ENCODE measurements at regions not wholly inside any gene's neighbourhood (a gene's known extent, or its start where the extent isn't known, plus 50 kb on each side); places are given as distances from the start of the nearest gene placed in this dataset.

GRCh38 chr3:45313743-45314403 is 74.5 kb upstream of the LARS2 start (continued):
- TF ChIP-seq NFIC (IDR thresholded peaks at IDR 0.05; ENCODE audit: borderline replicate concordance) (no peak), YY1 (IDR thresholded peaks at IDR 0.05; ENCODE audit: low read depth) (no peak), NRF1 (IDR thresholded peaks at IDR 0.05; ENCODE audit: low read depth, low read length) (no peak), FOXM1 (IDR thresholded peaks at IDR 0.05; ENCODE audit: low read depth) (no peak), IRF3 (IDR thresholded peaks at IDR 0.05; ENCODE audit: low read depth, low read length) (no peak), ELF1 (IDR thresholded peaks at IDR 0.05) (no peak)

GRCh38 chr3:45317710-45318109 is 70.7 kb upstream of the LARS2 start:
- Histone ChIP-seq H3K27me3 (ENCODE audit: insufficient read depth) (no peaks in the 10 kb centered on the region; the same call in 1 of the 2 replicates), H3K9me2 (no peaks in the 10 kb centered on the region), H3K4me3 (ENCODE audit: low read depth in 2 of 2, low read length in 1 of 2) (no peak overlapping the region), H3K27ac (ENCODE audit: low read depth in 2 of 2, low read length in 1 of 2) (no peak overlapping the region), H3K9me3 (no peaks in the 10 kb centered on the region), H3F3A (replicated peaks; ENCODE audit: insufficient read depth) (no peaks in the 10 kb centered on the region), H3K79me2 (ENCODE audit: insufficient read depth) (no peaks in the 10 kb centered on the region), H3K4me1 (ENCODE audit: control insufficient read depth in 1 of 2, insufficient read depth in 2 of 2, low read depth in 1 of 2, low read length in 1 of 2) (no peaks in the 10 kb centered on the region), H4K20me1 (ENCODE audit: insufficient read depth) (no peaks in the 10 kb centered on the region), H3K9ac (no peak overlapping the region), H3K4me2 (no peak overlapping the region), H3K36me3 (replicated peaks in 1 of 2; ENCODE audit: control insufficient read depth in 1 of 2, insufficient read depth in 2 of 2, low read length in 1 of 2) (no peaks in the 10 kb centered on the region), H2AFZ (ENCODE audit: low read depth) (no peak overlapping the region)
- POLR2A ChIA-PET: no interaction called here
- CTCF ChIA-PET: interaction anchor here (1.0 kb wide), 1 partner anchor 26 kb away, joined by 3 read pairs; no protein-coding TSS in a partner anchor
- WGBS (ENCODE audit: low lambda C conversion rate): 57% methylated on average over 4 of the region's 6 CpGs
- no peak for TF ChIP-seq EP300 (IDR thresholded peaks at IDR 0.05; ENCODE audit: borderline replicate concordance in 1 of 2, low read depth in 1 of 2, low read length in 1 of 2)
- TF ChIP-seq NFIC (IDR thresholded peaks at IDR 0.05; ENCODE audit: borderline replicate concordance): no peak
- no peak for DNase-seq

- H3K4me3 ChIP-seq (ENCODE audit: low read depth in 2 of 2, low read length in 1 of 2): no peak overlapping the region
- WGBS (ENCODE audit: low lambda C conversion rate): 57% methylated on average over 2 of the region's 2 CpGs
- no peak overlapping the region for H3K4me2 ChIP-seq
- no peak for DNase-seq
- H2AFZ ChIP-seq (ENCODE audit: low read depth): no peak overlapping the region
- H3K27me3 ChIP-seq (ENCODE audit: insufficient read depth): no peaks in the 10 kb centered on the region; the same call in 1 of the 2 replicates
- H3K9ac ChIP-seq: no peak overlapping the region
- no peaks in the 10 kb centered on the region for H3K79me2 ChIP-seq (ENCODE audit: insufficient read depth)
- H3K9me3 ChIP-seq: no peaks in the 10 kb centered on the region
- no peaks in the 10 kb centered on the region for H3K9me2 ChIP-seq
- TF ChIP-seq RFX5 (IDR thresholded peaks at IDR 0.05; ENCODE audit: low read length) (no peak), ELF1 (IDR thresholded peaks at IDR 0.05) (no peak), FOSL2 (IDR thresholded peaks at IDR 0.05; ENCODE audit: borderline replicate concordance, low read depth) (no peak), YY1 (IDR thresholded peaks at IDR 0.05; ENCODE audit: low read depth) (no peak), USF2 (IDR thresholded peaks at IDR 0.05; ENCODE audit: borderline replicate concordance, low read depth, low read length) (no peak), SMC3 (IDR thresholded peaks at IDR 0.05; ENCODE audit: low read depth, low read length) (no peak), NFIC (IDR thresholded peaks at IDR 0.05; ENCODE audit: borderline replicate concordance) (no peak), TEAD4 (IDR thresholded peaks at IDR 0.05; ENCODE audit: borderline replicate concordance, insufficient read depth) (no peak), PBX3 (IDR thresholded peaks at IDR 0.05) (no peak), NRF1 (IDR thresholded peaks at IDR 0.05; ENCODE audit: low read depth, low read length) (no peak), RXRA (IDR thresholded peaks at IDR 0.05; ENCODE audit: borderline replicate concordance, low read depth) (no peak), RCOR1 (IDR thresholded peaks at IDR 0.05; ENCODE audit: low read length) (no peak), REST (IDR thresholded peaks at IDR 0.05; ENCODE audit: low read depth, low read length) (no peak), FOXM1 (IDR thresholded peaks at IDR 0.05; ENCODE audit: low read depth) (no peak), JUND (IDR thresholded peaks at IDR 0.05) (no peak), GATA2 (CRISPR knock-in tag; IDR thresholded peaks at IDR 0.05) (no peak), TCF12 (IDR thresholded peaks at IDR 0.05) (no peak)
- H4K20me1 ChIP-seq (ENCODE audit: insufficient read depth): no peaks in the 10 kb centered on the region
- H3F3A ChIP-seq (replicated peaks; ENCODE audit: insufficient read depth): no peaks in the 10 kb centered on the region
- CTCF ChIA-PET: no interaction called here
- no peaks in the 10 kb centered on the region for H3K4me1 ChIP-seq (ENCODE audit: control insufficient read depth in 1 of 2, insufficient read depth in 2 of 2, low read depth in 1 of 2, low read length in 1 of 2)
- no peaks in the 10 kb centered on the region for H3K36me3 ChIP-seq (replicated peaks in 1 of 2; ENCODE audit: control insufficient read depth in 1 of 2, insufficient read depth in 2 of 2, low read length in 1 of 2)
- POLR2A ChIA-PET: no interaction called here
- no peak overlapping the region for H3K27ac ChIP-seq (ENCODE audit: low read depth in 2 of 2, low read length in 1 of 2)
Observed at GRCh38 chr3:45318689-45319088, 69.7 kb upstream of the LARS2 start.
